HG03354 (cell line): ENCODE measurements at regions not wholly inside any gene's neighbourhood (a gene's known extent, or its start where the extent isn't known, plus 50 kb on each side); places are given as distances from the start of the nearest gene placed in this dataset.

Experiments used
- ATAC-seq: cut with Tn5 transposase; IDR thresholded peaks from one replicate; pipeline ENCODE4 v1.9.1; 2021; ENCODE audit warnings: mild to moderate bottlenecking; ENCODE audit not compliant: unreplicated experiment, poor library complexity, severe bottlenecking

- no peak for ATAC-seq
Measured at GRCh38 chr12:124094188-124094587, 121.2 kb downstream of the ZNF664 start.

- no peak for ATAC-seq
Measured at GRCh38 chr12:124094733-124095132, 121.7 kb downstream of the ZNF664 start.

- ATAC-seq = no peak
Measured at GRCh38 chr12:124096109-124096508, 123.1 kb downstream of the ZNF664 start.

- ATAC-seq = no peak
Measured at GRCh38 chr12:124096869-124097434, 123.9 kb downstream of the ZNF664 start.

- ATAC-seq = no peak
Measured at GRCh38 chr12:124097701-124098100, 124.7 kb downstream of the ZNF664 start.

- no peak for ATAC-seq
Measured at GRCh38 chr12:124098101-124098757, 125.2 kb downstream of the ZNF664 start.

- no peak for ATAC-seq
Measured at GRCh38 chr12:124098887-124099286, 125.9 kb downstream of the ZNF664 start.

GRCh38 chr12:124099661-124100060, 126.6 kb downstream of the ZNF664 start:
- no peak for ATAC-seq

GRCh38 chr12:124100572-124101178, 127.7 kb downstream of the ZNF664 start:
- ATAC-seq = no peak

GRCh38 chr12:124105546-124105945, 132.5 kb downstream of the ZNF664 start:
- no peak for ATAC-seq

GRCh38 chr12:124107351-124107750, 134.3 kb downstream of the ZNF664 start:
- ATAC-seq = no peak

GRCh38 chr12:124109760-124110159, 136.7 kb downstream of the ZNF664 start:
- no peak for ATAC-seq

- no peak for ATAC-seq
Measured at GRCh38 chr12:124110372-124110883, 137.4 kb downstream of the ZNF664 start.

- ATAC-seq = no peak
Measured at GRCh38 chr12:124111006-124111405, 138.0 kb downstream of the ZNF664 start.

GRCh38 chr12:124114316-124114715, 141.3 kb downstream of the ZNF664 start:
- ATAC-seq = no peak

- ATAC-seq = no peak
Measured at GRCh38 chr12:124115496-124115895, 142.5 kb downstream of the ZNF664 start.

- ATAC-seq = no peak
Measured at GRCh38 chr12:124115976-124116690, 143.1 kb downstream of the ZNF664 start.

- no peak for ATAC-seq
Measured at GRCh38 chr12:124120739-124121138, 147.7 kb downstream of the ZNF664 start.

- ATAC-seq = no peak
Measured at GRCh38 chr12:124122722-124123121, 149.7 kb downstream of the ZNF664 start.

GRCh38 chr12:124123296-124124000, 150.4 kb downstream of the ZNF664 start:
- ATAC-seq = no peak
